HG03175 (cell line): ENCODE measurements at regions not wholly inside any gene's neighbourhood (a gene's known extent, or its start where the extent isn't known, plus 50 kb on each side); places are given as distances from the start of the nearest gene placed in this dataset.
"Not testable (repeated sequence)": the region's sequence is repeated elsewhere in the genome, so short reads cannot be mapped to it uniquely, and the experiment has no call there.

Experiments used
- ATAC-seq: cut with Tn5 transposase; IDR thresholded peaks from one replicate; pipeline ENCODE4 v1.9.1; 2021; ENCODE audit warnings: mild to moderate bottlenecking, moderate library complexity; ENCODE audit not compliant: unreplicated experiment

DNA sequence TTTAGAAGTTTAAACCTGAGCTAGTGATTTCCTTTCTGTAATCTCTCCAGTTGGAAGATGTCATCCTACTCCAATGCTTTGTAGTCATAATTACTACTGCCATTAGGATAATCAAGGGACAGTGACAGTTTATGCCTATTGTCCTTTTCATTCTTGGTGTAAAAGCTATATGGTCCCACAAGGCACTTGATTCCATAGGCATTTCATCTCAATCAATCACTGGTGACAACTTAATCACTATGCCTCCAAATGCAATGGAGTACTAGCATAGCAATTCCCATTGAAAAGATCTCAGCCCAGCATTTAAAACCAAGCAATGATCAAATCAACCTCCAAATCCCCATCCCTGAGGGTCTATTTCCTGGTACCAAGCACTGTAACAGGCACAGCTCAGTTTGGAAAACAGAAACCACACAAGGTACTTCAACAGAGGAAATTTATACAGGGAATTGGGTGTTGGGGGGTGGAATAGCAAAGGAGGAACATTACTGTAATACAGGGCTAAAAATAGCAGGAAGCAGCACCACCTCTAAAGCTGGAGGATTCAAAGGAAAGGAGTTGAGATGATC is 51.0 kb downstream of the FHIP2A start:
- no peak for ATAC-seq

DNA sequence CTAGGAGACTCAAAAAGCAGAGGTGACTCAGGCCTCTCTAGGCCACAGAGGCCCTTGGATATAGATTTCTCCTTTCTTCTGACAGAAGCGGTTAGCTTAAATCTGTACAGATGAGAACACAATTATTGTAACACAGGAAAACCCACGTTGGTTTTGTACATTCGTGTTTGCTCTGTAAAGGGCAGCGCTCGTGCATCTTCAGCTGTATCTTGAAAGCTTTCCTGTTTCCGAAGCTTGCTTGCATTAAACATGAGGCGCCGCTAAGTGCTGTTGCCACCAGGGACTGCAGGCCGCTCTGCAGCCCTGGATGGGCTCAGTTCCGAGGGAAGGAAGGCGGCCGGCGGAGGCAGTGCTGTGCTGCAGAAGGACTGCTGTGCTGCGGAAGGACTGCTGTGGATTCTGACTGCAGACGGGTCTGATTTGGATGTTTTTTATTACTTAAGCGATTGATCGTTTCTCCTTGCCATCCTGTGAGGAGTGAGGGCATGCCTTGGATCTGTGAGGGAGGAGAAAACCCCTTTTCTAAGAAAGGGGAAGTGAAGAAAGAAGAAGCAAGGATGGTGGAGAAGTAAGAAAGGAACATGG is 53.3 kb downstream of the FHIP2A start:
- ATAC-seq = peak; percentile 55

DNA sequence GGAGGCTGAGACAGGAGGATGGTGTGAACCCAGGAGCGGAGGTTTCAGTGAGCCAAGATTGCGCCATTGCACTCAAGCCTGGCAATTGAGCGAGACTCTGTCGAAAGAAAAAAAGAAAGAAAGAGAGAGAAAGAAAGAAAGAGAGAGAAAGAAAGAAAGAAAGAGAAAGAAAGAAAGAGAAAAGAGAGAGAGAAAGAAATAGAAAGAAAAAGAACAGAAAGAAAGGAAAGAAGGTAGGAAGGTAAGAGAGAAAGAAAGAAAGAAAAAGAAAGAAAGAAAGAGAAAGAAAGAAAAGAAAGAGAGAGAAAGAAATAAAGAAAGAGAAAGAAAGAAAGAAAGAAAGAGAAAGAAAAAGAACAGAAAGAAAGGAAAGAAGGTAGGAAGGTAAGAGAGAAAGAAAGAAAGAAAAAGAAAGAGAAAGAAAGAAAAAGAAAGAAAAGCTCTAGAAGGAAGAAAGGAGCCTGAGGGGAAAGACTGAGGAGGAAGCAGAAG is 54.1 kb downstream of the FHIP2A start:
- not testable (repeated sequence) for ATAC-seq

DNA sequence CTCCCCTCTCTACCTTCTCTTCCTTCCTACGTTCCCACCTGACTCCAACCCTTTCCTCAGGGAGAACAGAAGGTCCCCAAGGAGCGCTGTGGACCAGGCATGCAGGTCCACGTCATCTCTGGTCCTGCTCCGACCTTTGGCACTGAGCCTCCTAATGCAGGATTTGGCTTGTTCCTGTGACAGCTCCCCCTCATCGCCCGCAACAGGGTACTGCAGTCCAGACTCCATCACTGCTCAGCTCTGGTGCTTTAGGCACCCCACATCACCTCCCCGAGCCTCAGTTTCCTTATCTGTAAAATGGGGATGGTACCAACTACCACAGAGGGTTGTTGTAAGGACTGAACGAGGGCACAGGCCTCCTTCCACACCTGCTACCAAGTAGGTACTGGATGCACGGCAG is 54.6 kb downstream of the FHIP2A start:
- ATAC-seq = no peak

DNA sequence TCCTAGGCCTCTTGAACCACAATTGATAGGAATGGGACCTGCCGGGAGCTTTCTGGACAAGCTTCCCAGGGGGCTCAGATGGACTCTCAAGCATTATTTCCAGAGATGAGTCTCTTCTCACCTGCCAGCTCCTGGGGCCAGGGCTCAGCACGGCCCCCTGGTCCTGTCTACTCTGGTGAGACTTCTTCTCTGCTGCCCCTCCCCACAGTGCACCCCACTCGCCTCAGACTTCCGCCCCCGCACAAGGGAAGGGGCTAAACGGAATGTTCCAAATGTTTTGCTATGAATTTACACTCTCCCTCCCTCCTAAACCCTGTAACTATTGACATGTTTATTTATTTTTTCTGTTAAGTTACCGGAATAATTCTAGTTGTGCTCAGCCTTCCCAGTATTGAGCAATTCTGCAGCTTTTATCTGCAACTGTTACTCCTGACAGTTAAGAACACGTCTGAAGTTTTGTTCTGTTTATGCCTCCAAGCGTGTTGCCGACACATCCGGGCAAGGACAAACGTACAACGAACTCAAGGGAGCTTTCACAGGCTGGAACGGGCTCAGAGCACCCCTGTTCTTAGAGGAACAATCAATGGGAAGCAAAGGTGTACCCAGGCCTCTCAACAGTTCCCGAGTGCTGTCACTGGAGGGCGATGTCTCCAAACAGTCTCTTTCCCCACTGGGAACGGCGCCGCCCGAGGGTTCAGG is 55.2 kb downstream of the FHIP2A start:
- peak; percentile 65 for ATAC-seq

DNA sequence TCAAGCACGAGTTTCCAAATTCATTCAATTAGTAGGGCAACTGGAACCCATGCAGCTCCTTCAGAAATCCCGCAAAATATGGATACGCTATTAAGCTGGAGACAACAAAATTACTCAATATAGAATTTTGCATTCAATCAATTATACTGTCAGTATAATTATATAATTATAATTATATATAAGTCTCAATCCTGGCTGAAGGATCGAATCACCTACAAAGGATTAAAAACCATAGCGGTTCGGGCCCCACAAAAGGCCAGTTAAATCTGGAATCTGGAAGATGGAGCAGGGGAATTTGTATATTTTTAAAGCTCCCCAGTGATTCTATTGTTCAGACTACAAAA is 55.7 kb downstream of the FHIP2A start:
- no peak for ATAC-seq

DNA sequence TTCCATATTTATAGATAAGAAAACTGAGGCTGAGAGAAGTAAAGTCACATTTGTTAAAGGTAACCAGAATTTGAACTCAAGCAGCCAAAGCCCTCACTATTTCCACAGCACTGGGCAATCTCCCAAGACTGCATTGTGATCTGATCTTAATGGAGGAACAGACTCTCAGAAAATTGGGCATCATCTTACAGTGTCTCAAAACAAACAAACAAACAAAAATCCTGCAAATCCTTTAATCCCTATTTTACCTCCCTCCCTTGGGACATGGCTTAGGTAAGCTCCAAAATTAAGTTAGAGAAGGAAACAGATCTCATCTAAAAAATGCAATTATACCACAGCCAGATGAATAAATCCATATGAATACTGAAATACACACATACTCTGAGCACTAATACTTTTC is 57.5 kb downstream of the FHIP2A start:
- ATAC-seq = no peak

DNA sequence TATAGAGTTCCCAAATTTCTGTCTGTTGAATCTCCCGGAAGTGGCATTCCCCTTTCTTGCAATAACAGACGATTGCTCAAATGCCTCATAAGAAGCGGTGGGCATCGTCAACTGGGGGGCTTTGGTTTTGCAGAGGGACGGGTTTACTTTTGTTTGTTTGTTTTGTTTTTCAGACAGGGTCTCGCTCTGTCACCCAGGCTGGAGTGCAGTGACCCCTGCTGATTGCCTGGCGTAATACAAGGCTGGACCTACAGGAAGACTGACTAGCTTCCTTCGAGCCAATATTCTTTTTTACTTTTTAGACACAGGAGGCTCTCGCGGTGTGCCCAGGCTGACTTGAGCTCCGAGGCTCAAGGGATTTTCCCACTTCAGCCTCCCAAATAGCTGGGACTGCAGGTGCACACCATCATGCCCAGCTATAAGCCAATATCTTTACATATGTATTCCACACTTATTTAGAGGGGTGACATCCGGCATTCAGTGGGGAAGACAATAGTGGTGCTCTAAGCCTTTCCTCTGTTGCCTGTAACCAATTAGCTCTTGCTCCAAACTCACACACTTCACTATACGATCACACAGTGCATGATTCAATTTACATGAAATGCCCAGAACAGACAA is 58.1 kb downstream of the FHIP2A start:
- ATAC-seq = peak; percentile 72

DNA sequence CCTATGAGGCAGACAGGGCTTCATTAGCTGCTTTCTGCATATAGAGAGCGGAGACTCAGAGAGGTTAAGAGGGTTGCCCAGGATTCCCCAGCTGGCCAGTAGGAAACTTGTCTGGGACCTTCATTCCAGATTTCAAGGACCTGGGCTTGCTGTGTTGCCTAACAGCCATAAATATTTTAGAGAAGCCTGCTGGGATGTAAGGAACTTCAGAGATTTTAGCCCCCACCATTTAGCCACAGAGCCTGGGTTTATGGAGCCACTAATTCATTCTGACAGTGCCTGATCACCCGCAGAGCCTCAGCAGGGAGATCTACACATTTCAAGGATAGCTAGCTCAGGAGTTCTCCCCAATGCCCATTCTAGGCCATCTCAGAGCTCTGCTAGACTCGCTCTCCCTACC is 56.6 kb upstream of the TRUB1 start:
- no peak for ATAC-seq

DNA sequence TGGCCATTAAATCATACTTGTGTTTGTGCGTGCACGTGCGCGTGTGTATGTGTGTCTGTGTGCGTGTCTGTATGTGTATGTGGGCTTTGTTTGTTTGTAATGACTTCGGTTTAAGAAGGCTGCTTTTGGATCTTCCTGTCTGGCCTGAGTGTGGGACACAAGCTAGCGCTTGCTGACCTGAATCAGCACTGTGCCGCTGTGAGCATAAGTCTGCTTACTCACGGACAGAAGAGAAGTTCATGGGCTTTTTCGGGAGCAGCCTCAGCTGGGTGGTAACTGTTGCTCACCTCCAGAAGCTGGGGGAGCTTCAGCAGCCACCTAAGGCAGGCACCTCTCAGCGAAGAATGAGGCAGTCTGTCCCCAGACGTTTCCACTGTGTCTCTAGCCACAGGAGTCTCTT is 56.1 kb upstream of the TRUB1 start:
- no peak for ATAC-seq

DNA sequence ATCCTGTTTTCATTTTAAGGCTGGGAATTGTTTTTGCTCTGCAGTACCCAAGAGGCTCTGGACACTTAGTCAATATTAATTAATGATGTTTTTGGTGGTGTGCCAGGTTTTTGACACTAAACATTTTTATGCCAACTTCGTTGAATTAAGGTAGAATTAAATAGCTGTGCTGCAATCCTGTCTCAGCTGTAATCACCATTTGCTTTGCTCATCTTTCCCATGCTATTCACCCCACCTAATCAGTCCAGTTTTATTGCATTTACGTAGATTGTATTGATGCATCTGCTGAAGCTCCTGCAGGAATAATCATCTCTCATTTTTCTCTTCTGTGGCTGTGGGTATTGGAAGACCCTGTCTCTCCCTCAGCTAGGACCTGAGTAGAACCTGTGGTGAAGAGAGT is 52.6 kb upstream of the TRUB1 start:
- no peak for ATAC-seq
